ENCODE measurements at regions not wholly inside any gene's neighbourhood (a gene's known extent, or its start where the extent isn't known, plus 50 kb on each side); places are given as distances from the start of the nearest gene placed in this dataset.
"Not testable (repeated sequence)": the region's sequence is repeated elsewhere in the genome, so short reads cannot be mapped to it uniquely, and the experiment has no call there.

GRCh38 chr11:16596231-16596630, 142.2 kb upstream of the C11orf58 start:
- Histone ChIP-seq H3K27me3 (replicated peaks; ENCODE audit: control insufficient read depth, insufficient read depth, low read length) (no peaks in the 10 kb centered on the region), H3K36me3 (ENCODE audit: control insufficient read depth, insufficient read depth, low read length) (no peaks in the 10 kb centered on the region), H3K4me3 (replicated peaks; ENCODE audit: low read depth, low read length) (no peak overlapping the region)
- no peak for DNase-seq (ENCODE audit: extremely low read depth, insufficient read length)
- no peak for TF ChIP-seq CTCF (IDR thresholded peaks at IDR 0.05; ENCODE audit: insufficient read depth, low read length, poor library complexity, severe bottlenecking)

- DNase-seq (ENCODE audit: extremely low read depth, insufficient read length) = no peak
- Histone ChIP-seq H3K4me3 (replicated peaks; ENCODE audit: low read depth, low read length) (no peak overlapping the region), H3K27me3 (replicated peaks; ENCODE audit: control insufficient read depth, insufficient read depth, low read length) (no peaks in the 10 kb centered on the region; the same call in 1 of the 2 replicates), H3K36me3 (ENCODE audit: control insufficient read depth, insufficient read depth, low read length) (no peaks in the 10 kb centered on the region)
- no peak for TF ChIP-seq CTCF (IDR thresholded peaks at IDR 0.05; ENCODE audit: insufficient read depth, low read length, poor library complexity, severe bottlenecking)
Measured at GRCh38 chr11:16591157-16591556, 147.3 kb upstream of the C11orf58 start.

GRCh38 chr11:16587670-16588069, 150.8 kb upstream of the C11orf58 start:
- DNase-seq (ENCODE audit: extremely low read depth, insufficient read length) = no peak
- H3K4me3 ChIP-seq (replicated peaks; ENCODE audit: low read depth, low read length) = no peak overlapping the region
- no peak for TF ChIP-seq CTCF (IDR thresholded peaks at IDR 0.05; ENCODE audit: insufficient read depth, low read length, poor library complexity, severe bottlenecking)
- no peaks in the 10 kb centered on the region; the same call in 1 of the 2 replicates for H3K27me3 ChIP-seq (replicated peaks; ENCODE audit: control insufficient read depth, insufficient read depth, low read length)
- no peaks in the 10 kb centered on the region for H3K36me3 ChIP-seq (ENCODE audit: control insufficient read depth, insufficient read depth, low read length)

- DNase-seq (ENCODE audit: extremely low read depth, insufficient read length) = no peak
- no peak overlapping the region for H3K4me3 ChIP-seq (replicated peaks; ENCODE audit: low read depth, low read length)
- H3K36me3 ChIP-seq (ENCODE audit: control insufficient read depth, insufficient read depth, low read length) = no peaks in the 10 kb centered on the region
- TF ChIP-seq CTCF (IDR thresholded peaks at IDR 0.05; ENCODE audit: insufficient read depth, low read length, poor library complexity, severe bottlenecking) = no peak
- H3K27me3 ChIP-seq (replicated peaks; ENCODE audit: control insufficient read depth, insufficient read depth, low read length) = no peaks in the 10 kb centered on the region; the same call in 1 of the 2 replicates
Measured at GRCh38 chr11:16584569-16584968, 153.9 kb upstream of the C11orf58 start.

- not testable (repeated sequence) for H3K4me3 ChIP-seq (replicated peaks; ENCODE audit: low read depth, low read length); H3K36me3 ChIP-seq (ENCODE audit: control insufficient read depth, insufficient read depth, low read length); H3K27me3 ChIP-seq (replicated peaks; ENCODE audit: control insufficient read depth, insufficient read depth, low read length); DNase-seq (ENCODE audit: extremely low read depth, insufficient read length)
Measured at GRCh38 chr11:16581078-16581477, 157.4 kb upstream of the C11orf58 start.

- DNase-seq (ENCODE audit: extremely low read depth, insufficient read length) = no peak
- Histone ChIP-seq H3K36me3 (ENCODE audit: control insufficient read depth, insufficient read depth, low read length) (no peaks in the 10 kb centered on the region), H3K4me3 (replicated peaks; ENCODE audit: low read depth, low read length) (no peak overlapping the region), H3K27me3 (replicated peaks; ENCODE audit: control insufficient read depth, insufficient read depth, low read length) (no peaks in the 10 kb centered on the region)
- no peak for TF ChIP-seq CTCF (IDR thresholded peaks at IDR 0.05; ENCODE audit: insufficient read depth, low read length, poor library complexity, severe bottlenecking)
Measured at GRCh38 chr11:16577490-16577889, 161.0 kb upstream of the C11orf58 start.

GRCh38 chr11:16574889-16575288, 163.6 kb upstream of the C11orf58 start:
- not testable (repeated sequence) for H3K27me3 ChIP-seq (replicated peaks; ENCODE audit: control insufficient read depth, insufficient read depth, low read length); DNase-seq (ENCODE audit: extremely low read depth, insufficient read length); H3K4me3 ChIP-seq (replicated peaks; ENCODE audit: low read depth, low read length); H3K36me3 ChIP-seq (ENCODE audit: control insufficient read depth, insufficient read depth, low read length)

All from GM06990 (cell line).